ENCODE measurements at regions not wholly inside any gene's neighbourhood (a gene's known extent, or its start where the extent isn't known, plus 50 kb on each side); places are given as distances from the start of the nearest gene placed in this dataset.
A peak's percentile ranks its signal among the peaks of the same experiment; 100 is the strongest.

DNA sequence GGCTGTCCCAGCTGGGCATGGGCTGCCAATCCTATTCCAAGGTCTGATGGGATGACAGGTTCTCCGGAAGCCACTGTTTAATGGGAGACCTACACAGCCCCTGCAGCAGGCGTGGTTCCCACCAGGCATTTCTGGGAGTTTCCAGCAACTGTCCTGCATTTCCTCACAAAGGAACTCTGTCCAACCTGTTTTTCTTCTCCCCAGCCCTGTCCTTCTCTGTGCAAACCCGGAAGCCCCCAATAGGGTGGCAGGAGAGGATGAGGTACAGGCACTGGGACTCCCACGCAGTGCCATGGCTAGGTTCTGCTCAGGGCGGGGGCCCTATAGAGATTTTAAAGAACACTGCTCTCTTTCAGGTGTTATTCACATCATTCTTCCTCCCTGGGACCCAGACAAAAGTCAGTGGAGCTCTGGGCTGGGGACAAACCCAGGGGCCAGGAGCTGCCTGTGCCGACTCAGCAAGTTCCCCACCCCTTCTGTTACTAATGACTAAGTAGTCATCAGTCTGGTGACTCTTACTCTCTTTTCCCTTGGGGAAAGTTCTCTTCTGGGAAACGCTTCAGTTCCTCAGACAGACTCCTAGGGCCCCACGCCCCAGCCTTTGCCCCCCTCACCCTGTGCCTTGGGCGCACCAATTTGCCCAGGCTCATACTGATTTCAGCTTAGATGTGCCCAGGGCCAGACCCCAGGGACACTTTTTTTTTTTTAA lies 97.7 kb downstream of the CD47 start:
- Mint-ChIP-seq H3K27me3 (no peaks in the 10 kb centered on the region), H3K4me3 (peak overlapping the region in 1 of 2 donors; percentile 35), H3K27ac (no peak overlapping the region), H3K9me3 (no peaks in the 10 kb centered on the region), H3K4me1 (peaks cover 16 to 25% of the 10 kb centered on the region in 2 donors), H3K36me3 (no peaks in the 10 kb centered on the region)
- peak; percentile 32 for DNase-seq
- ATAC-seq (replicated peaks), result peak; percentile 92 to 96

DNA sequence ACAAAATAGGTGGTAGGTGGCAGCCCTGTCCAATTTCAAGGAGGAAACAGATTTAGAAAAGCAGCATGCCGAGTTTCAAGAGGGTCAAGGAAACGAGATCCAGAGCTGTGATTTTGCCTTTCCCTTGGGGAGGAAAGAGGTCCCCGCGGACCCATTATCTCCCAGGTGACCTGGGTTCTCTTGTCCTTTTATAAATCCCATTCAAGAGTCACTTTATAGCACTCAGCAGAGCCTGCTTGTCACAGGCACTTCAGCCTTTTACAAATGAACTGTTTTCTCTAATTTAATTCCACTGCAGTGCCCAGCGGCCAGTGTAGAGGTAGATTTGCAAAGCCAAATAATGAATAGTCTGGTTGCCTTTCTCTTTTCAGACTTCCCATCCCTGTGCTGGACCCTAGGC lies 99.9 kb downstream of the CD47 start:
- Mint-ChIP-seq H3K4me1 (peaks cover 16 to 25% of the 10 kb centered on the region in 2 donors), H3K4me3 (no peak overlapping the region), H3K27ac (no peak overlapping the region), H3K9me3 (no peaks in the 10 kb centered on the region), H3K36me3 (no peaks in the 10 kb centered on the region), H3K27me3 (no peaks in the 10 kb centered on the region)
- DNase-seq (no peak), ATAC-seq (replicated peaks) (no peak)

DNA sequence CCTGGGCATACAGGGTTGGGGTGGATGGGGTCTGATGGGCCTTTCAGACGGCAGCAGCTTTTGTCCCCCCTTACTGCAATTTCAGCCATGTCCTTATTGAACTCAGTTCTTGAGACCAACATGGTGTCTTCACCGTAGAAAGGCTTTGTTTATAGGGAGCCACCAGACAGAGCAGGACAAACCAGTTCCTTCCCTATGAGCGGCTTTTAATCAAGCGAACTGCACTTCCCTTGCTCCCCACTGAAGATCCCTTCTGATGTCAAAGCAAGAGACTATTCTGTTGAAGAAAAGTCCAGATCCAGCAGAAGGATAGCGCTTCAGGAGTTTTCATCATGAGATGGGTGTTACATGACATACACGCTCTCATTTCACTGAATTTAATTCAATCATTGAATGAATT lies 100.4 kb downstream of the CD47 start:
- Mint-ChIP-seq H3K4me3 (no peak overlapping the region), H3K36me3 (no peaks in the 10 kb centered on the region), H3K9me3 (no peaks in the 10 kb centered on the region), H3K4me1 (peaks cover 16 to 29% of the 10 kb centered on the region in 2 donors), H3K27me3 (no peaks in the 10 kb centered on the region), H3K27ac (no peak overlapping the region)
- ATAC-seq (replicated peaks) (no peak), DNase-seq (no peak)

DNA sequence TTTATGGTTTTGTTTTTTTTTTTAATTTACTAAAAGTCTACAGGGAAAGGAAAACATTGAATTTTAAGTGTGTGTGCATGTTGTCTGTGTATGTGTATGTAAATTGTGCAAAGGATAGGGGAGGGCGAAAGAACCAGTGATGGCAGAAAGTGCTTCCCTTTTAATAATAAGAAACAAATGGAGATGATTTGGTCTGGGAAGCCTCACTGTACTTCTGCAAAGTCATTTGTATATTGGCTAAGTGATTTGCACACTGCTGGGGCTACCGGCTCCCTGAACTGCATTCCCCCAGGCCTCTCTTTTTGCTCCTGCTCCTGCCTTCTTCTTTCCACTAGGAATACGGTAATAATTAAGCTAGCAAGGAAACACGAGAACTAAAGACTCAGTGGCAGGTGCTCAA lies 101.2 kb downstream of the CD47 start:
- Mint-ChIP-seq H3K4me3 (no peak overlapping the region), H3K27me3 (no peaks in the 10 kb centered on the region), H3K36me3 (no peaks in the 10 kb centered on the region), H3K9me3 (no peaks in the 10 kb centered on the region), H3K27ac (no peak overlapping the region), H3K4me1 (peaks cover 19 to 33% of the 10 kb centered on the region in 2 donors)
- no peak for DNase-seq
- ATAC-seq (replicated peaks), result no peak

DNA sequence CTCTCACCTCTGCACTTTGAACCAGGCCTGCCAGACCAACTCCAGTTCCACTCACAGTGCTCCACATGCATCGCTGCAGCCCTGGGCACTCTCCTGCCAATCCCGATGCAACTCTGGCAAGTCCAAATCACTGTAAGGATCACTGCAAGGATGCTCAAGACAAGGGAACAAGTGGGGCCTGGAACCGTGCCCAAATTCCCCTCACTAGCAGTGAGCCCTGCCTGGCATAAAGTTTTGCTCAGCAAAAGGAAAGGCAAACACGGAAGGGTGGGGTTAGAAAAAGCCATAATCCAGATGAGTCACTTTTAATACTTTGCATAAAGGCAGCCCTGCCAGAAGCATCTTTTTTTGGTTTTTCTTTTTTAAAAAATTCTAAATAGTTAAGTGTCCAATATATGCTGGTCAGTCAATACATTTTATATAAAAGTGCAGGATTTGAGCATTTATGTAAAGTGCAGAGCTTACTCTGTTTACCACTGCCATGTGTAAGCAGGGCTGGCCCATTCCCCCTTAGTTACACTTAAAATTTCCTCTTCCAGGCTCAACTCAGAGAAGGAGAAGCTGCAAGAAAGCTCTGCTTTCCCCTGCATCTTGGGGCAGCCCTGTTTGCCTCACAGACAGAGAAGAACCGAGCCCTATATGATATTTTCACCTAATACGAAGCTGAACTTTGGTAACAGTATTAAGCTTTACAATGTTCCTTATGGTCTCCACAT lies 102.2 kb downstream of the CD47 start:
- no peak overlapping the region for H3K4me3 Mint-ChIP-seq
- no peak overlapping the region for H3K27ac Mint-ChIP-seq
- H3K36me3 Mint-ChIP-seq, result no peaks in the 10 kb centered on the region
- no peaks in the 10 kb centered on the region for H3K9me3 Mint-ChIP-seq
- peaks cover 14 to 23% of the 10 kb centered on the region in 2 donors for H3K4me1 Mint-ChIP-seq
- DNase-seq, result no peak
- no peaks in the 10 kb centered on the region for H3K27me3 Mint-ChIP-seq
- ATAC-seq (replicated peaks), result no peak

DNA sequence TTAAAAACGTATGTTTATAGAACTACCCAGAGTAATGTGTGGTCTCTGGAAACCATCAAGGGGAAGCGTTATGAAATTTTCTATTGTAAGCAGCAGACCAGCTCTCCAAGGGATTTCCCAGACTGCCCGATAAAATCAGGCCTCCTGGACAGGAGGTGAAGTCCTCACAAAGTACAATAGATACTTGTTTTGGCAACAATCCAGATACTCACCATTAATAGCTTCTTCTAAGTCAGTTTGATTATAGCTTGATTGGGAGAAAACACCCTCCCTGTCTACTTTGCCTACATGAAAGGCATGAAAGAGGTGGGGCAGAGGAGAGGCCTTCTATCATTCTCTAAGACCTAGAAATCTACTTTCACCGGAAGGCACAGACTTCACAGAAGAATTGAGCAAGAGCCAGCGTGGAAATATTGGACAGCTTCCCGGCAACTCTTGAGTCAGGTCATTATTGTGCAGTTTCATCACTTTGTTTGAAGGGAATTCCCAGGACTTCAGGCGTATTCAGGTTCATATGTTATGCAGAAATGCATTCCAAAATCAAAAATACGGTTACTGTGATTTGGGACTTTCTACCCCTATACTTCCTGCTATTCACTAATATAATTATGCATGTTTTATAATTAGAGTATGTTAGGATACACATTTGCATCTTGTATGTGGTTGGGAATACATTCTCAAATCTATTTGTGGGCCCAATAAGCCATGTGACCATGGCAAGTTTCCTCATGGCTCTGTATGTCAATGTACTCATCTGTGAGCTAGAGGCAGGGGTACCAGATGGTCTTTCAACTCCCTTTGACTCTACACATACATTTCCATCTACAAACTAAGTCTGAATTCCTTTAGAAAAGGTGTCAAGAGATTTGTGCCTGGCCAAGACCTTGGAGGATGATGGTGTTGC lies 103.5 kb downstream of the CD47 start:
- peaks cover 8 to 14% of the 10 kb centered on the region in 2 donors for H3K4me1 Mint-ChIP-seq
- no peak overlapping the region for H3K27ac Mint-ChIP-seq
- DNase-seq, result no peak
- H3K4me3 Mint-ChIP-seq, result no peak overlapping the region
- no peaks in the 10 kb centered on the region for H3K36me3 Mint-ChIP-seq
- H3K9me3 Mint-ChIP-seq, result no peaks in the 10 kb centered on the region
- ATAC-seq (replicated peaks), result no peak
- no peaks in the 10 kb centered on the region for H3K27me3 Mint-ChIP-seq

DNA sequence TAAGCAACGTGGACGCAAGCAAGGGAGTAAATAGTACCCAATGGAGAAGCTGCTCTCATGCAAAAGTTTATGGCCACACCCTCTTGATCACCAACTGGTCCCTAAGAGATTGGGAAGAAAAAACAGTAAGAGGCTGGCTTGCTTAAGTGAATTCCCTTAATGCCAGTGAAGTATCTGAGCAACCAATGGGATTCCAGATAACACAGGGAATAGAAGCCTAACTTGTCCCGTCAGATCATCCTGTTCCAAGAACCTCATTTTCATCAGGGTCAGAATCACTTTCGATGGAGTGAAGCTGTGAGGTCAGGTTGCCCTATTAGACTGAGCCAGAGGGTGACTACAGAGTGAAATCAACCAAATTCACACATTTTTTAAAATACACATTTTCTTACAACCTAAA lies 104.3 kb downstream of the CD47 start:
- Mint-ChIP-seq H3K9me3 (no peaks in the 10 kb centered on the region), H3K27ac (no peak overlapping the region), H3K4me3 (no peak overlapping the region), H3K36me3 (no peaks in the 10 kb centered on the region), H3K4me1 (peaks cover 8 to 20% of the 10 kb centered on the region in 2 donors), H3K27me3 (no peaks in the 10 kb centered on the region)
- no peak for DNase-seq
- ATAC-seq (replicated peaks), result no peak

DNA sequence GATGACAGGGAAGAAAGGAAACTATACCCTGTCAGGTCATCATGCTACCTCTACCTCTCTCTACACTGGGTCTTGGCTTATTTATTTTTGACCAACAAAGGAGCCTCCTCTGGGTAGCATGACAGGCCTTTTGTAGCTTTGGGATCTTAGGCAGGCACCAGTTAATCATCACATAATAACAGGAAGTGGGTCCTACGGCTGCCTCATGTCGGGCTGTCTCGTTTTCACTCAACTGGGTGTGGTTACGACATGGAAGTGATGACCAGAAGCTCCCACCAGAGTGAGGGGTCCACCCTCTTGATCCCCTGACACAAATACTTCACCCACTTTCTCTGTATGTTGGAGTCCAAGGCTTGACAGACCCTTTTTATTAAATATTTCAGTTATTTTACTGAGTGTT lies 105.3 kb downstream of the CD47 start:
- Mint-ChIP-seq H3K4me3 (peak overlapping the region in 1 of 2 donors; percentile 14), H3K36me3 (no peaks in the 10 kb centered on the region), H3K9me3 (no peaks in the 10 kb centered on the region), H3K27ac (peak overlapping the region; percentile 2), H3K4me1 (peaks cover 8 to 20% of the 10 kb centered on the region in 2 donors), H3K27me3 (no peaks in the 10 kb centered on the region)
- DNase-seq, result peak; percentile 46
- peak; percentile 97 to 98 for ATAC-seq (replicated peaks)

DNA sequence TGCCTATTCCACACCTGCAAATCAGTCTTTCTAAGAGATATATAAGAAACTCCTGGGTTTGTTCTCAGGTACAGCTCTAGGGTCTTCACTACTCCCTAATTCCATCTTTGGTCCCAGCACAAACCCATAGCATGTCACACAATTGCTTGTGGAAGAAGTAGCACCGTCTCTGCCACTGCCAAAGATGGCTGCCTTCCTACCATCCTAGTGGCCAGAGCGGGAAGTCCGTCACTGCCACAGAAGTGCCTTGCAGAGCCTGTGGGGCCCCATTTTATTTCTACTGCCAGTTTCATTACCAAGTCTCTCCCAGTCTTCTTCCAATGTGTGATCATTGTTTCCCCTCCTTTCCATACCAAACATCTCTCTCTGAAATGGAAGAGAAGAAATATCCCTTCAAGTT lies 107.6 kb downstream of the CD47 start:
- no peaks in the 10 kb centered on the region for H3K9me3 Mint-ChIP-seq
- H3K36me3 Mint-ChIP-seq, result no peaks in the 10 kb centered on the region
- DNase-seq, result no peak
- H3K27ac Mint-ChIP-seq, result no peak overlapping the region
- no peak for ATAC-seq (replicated peaks)
- H3K27me3 Mint-ChIP-seq, result no peaks in the 10 kb centered on the region
- no peak overlapping the region for H3K4me3 Mint-ChIP-seq
- H3K4me1 Mint-ChIP-seq, result peaks cover 5 to 16% of the 10 kb centered on the region in 2 donors

DNA sequence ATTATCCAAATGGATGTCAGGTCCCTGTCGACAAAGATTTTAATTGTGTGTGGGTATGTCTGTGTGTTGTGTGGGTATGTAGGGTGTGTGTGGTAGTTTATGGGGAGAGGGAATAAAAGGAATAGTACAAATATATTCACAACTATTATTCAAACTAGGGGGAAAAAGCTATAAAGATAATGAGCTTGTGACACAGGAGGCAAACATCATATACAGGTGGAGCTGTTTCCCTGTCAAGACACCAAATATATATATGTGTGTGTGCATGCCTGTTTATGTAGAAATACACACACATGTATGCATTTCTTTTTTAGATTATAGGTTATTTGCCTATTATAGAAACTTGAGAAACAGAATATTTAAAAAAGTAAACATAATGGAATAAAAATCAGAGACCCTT lies 108.7 kb downstream of the CD47 start:
- no peaks in the 10 kb centered on the region for H3K36me3 Mint-ChIP-seq
- H3K9me3 Mint-ChIP-seq, result no peaks in the 10 kb centered on the region
- no peak overlapping the region for H3K27ac Mint-ChIP-seq
- peaks cover 4 to 14% of the 10 kb centered on the region in 2 donors for H3K4me1 Mint-ChIP-seq
- DNase-seq (no peak), ATAC-seq (replicated peaks) (no peak)
- no peak overlapping the region for H3K4me3 Mint-ChIP-seq
- H3K27me3 Mint-ChIP-seq, result no peaks in the 10 kb centered on the region

DNA sequence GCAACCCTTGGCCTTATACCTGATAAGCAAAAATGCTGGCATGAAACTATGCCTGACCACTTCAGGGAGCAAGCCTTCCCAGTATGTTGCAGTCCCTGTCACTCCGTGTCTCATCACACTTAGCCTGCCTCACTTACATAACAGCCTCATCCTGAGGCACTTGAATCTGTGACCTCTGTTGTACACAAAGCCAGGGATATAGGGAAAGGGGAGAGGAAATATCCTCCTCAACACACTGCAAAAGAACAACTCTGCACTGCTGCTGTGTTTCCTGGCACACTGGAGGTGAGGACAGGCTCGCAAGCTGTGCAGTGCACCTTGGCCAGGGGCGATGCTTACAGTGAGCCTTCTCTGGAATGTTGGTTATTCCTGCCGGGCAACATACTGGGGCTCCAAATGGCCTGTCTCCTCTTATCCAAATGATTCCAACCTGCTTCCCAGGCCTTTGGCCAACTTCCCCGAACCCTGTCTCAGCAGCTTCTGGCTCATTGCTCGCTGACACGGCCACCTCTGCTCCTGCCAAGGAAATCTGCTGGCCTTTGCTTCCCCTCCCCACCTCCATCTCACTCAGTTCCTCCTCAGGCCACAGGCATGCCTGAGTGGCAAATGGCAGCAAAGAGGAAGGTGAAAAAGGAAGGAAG lies 109.2 kb downstream of the CD47 start:
- H3K27ac Mint-ChIP-seq, result no peak overlapping the region

DNA sequence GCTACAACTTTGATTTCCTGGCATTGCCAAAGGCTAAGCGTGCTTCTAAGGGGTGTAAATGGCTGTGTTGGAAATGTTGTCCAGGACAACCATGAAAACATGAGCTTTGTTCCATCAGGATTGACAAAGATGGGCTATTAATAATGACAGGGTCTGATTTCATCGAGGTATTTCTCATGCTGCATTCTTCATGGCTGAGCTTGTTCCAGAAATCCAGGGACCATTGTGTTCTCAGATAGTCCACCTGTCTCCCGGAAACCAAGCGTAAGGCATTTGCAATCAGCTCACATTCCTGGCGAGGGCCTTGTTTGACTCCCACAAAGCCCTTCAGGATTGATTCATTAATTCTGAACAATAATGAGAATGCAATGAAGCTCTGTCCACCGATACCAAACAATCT lies 111.3 kb downstream of the CD47 start:
- Mint-ChIP-seq H3K36me3 (no peaks in the 10 kb centered on the region), H3K4me3 (no peak overlapping the region), H3K4me1 (peaks cover 9 to 19% of the 10 kb centered on the region in 2 donors), H3K9me3 (no peaks in the 10 kb centered on the region), H3K27me3 (no peaks in the 10 kb centered on the region), H3K27ac (no peak overlapping the region)
- no peak for ATAC-seq (replicated peaks)
- no peak for DNase-seq

More for the DNA sequence above, 109.2 kb downstream of the CD47 start:
- ATAC-seq (replicated peaks) (no peak), DNase-seq (no peak)
- Mint-ChIP-seq H3K9me3 (no peaks in the 10 kb centered on the region), H3K27me3 (no peaks in the 10 kb centered on the region), H3K4me1 (peaks cover 4 to 14% of the 10 kb centered on the region in 2 donors), H3K4me3 (no peak overlapping the region), H3K36me3 (no peaks in the 10 kb centered on the region)

DNA sequence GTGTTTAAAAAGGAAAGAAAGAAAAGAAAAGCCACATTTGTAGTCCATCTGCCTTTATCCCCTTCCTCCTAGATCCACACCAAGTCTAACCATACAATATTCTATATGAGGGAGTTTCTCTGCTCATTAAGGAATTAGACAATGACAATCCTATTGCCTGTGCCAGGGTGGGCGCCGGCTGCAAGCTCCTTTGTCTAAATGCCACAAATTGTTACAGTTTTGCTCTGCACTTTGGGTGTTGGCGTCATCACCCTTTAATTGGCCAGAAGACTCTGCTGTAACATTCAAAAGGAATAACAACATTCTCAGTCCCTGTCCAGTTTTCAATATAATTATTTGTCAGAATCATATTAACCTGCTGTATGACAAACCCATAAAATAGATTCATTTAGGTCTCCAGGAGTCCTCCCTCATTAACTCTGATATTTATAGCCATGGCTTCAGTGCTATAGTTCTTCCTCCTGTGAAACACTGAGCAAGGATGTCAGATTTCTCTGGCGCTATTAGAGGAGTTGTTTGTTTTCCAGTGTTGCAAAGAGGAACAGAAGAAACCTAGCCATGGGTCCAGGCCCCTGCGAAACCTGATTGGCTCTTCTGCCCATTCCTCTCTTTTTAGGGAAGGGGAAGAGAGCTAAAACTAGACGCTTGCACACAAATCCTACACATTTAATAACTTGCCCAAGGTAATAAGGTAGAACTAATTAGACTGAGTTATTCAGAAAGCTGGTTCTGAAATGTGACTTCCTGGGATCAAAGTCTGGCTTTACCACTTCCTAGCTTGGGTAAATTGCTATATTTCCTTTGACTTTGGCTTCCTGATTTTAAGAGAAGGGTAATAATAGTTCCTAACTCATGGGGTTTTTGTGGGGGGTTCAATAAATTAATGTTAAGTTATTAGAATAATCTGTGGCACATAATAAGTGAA lies 112.4 kb downstream of the CD47 start:
- Mint-ChIP-seq H3K4me3 (no peak overlapping the region), H3K9me3 (no peaks in the 10 kb centered on the region), H3K27ac (no peak overlapping the region), H3K27me3 (no peaks in the 10 kb centered on the region), H3K36me3 (no peaks in the 10 kb centered on the region), H3K4me1 (peaks cover 9 to 19% of the 10 kb centered on the region in 2 donors)
- ATAC-seq (replicated peaks) (no peak), DNase-seq (no peak)

All from stimulated activated naive B cell treated with anti-CD40 and anti-IgM and Interleukin-4, amounts not matched to agents 10 μg/mL and 1 μg/mL and 100 μg/mL, for 72 hours (primary cell).